Neural cell (in vitro differentiated cells): ENCODE measurements at regions not wholly inside any gene's neighbourhood (a gene's known extent, or its start where the extent isn't known, plus 50 kb on each side); places are given as distances from the start of the nearest gene placed in this dataset.
"Not testable (repeated sequence)": the region's sequence is repeated elsewhere in the genome, so short reads cannot be mapped to it uniquely, and the experiment has no call there.

Experiments used
- H2AFZ ChIP-seq: fragments of 200-600, 300-800 bp; sonication (generic), shearing (Covaris generic); 2 replicates; pipeline ENCODE4 v1.6.0; 2014; ENCODE audit warnings: low read depth, mild to moderate bottlenecking, antibody characterized with exemption, low read length, moderate library complexity
- H3F3A ChIP-seq: fragments of 200-600 bp; shearing (Covaris generic); 2 replicates; pipeline ENCODE4 v1.6.1; 2016; ENCODE audit warnings: mild to moderate bottlenecking, moderate library complexity, mixed read lengths, antibody characterized with exemption, low read length; ENCODE audit not compliant: insufficient read depth, poor library complexity, severe bottlenecking
- H3K27ac ChIP-seq: fragments of 200-600, 300-800 bp; sonication (generic), shearing (Covaris generic); 2 replicates; pipeline ENCODE4 v1.5.1; 2014; ENCODE audit warnings: mild to moderate bottlenecking, low read length, moderate library complexity
- H3K27me3 ChIP-seq: fragments of 300-800, 200-600 bp; sonication (generic), shearing (Covaris generic); 2 replicates; pipeline ENCODE4 v1.6.0; 2014; ENCODE audit warnings: mild to moderate bottlenecking, low read depth, low read length, moderate library complexity; ENCODE audit not compliant: insufficient read depth
- H3K36me3 ChIP-seq: fragments of 300-800, 200-600 bp; sonication (generic), shearing (Covaris generic); 2 replicates; pipeline ENCODE4 v1.5.1; 2014; ENCODE audit warnings: mild to moderate bottlenecking, antibody characterized with exemption, low read length, moderate library complexity; ENCODE audit not compliant: insufficient read depth
- H3K4me2 ChIP-seq: fragments of 300-800, 200-600 bp; sonication (generic), shearing (Covaris generic); 2 replicates; pipeline ENCODE4 v1.6.0; 2014; ENCODE audit warnings: mild to moderate bottlenecking, low read length
- H3K4me3 ChIP-seq: fragments of 300-800, 200-600 bp; sonication (generic), shearing (Covaris generic); 2 replicates; pipeline ENCODE4 v1.5.1; 2014; ENCODE audit warnings: mild to moderate bottlenecking, low read length, moderate library complexity
- H3K79me2 ChIP-seq: fragments of 200-600 bp; shearing (Covaris generic); replicated peaks from 2 replicates; pipeline ENCODE4 v1.6.0; 2014; ENCODE audit warnings: mild to moderate bottlenecking, low read length, moderate library complexity; ENCODE audit not compliant: insufficient read depth
- H3K9ac ChIP-seq: fragments of 300-800, 200-600 bp; sonication (generic), shearing (Covaris generic); 2 replicates; pipeline ENCODE4 v1.6.1; 2016; ENCODE audit warnings: mild to moderate bottlenecking, low read length, mixed read lengths
- H3K9me2 ChIP-seq: fragments of 200-600 bp; shearing (Covaris generic); 2 replicates; pipeline ENCODE4 v1.6.1; 2016; ENCODE audit warnings: mild to moderate bottlenecking, low read length, mixed read lengths; ENCODE audit not compliant: insufficient read depth
- H3K9me3 ChIP-seq: fragments of 200-600, 300-800 bp; sonication (generic), shearing (Covaris generic); 2 replicates; pipeline ENCODE4 v1.6.1; 2016; ENCODE audit warnings: mild to moderate bottlenecking, mixed run types, low read length, moderate library complexity, mixed read lengths
- H4K20me1 ChIP-seq: fragments of 200-600 bp; shearing (Covaris generic); 2 replicates; pipeline ENCODE4 v1.6.1; 2016; ENCODE audit warnings: mild to moderate bottlenecking, mixed run types; ENCODE audit not compliant: insufficient read depth
- CTCF ChIP-seq: fragments of 450-650 bp; IDR thresholded peaks from 2 replicates; pipeline ENCODE4 v1.5.1; 2014; ENCODE audit warnings: antibody characterized with exemption, mild to moderate bottlenecking, moderate library complexity; ENCODE audit not compliant: poor library complexity, severe bottlenecking
- EP300 ChIP-seq: fragments of 450-650 bp; conservative IDR thresholded peaks from 2 replicates; pipeline ENCODE4 v1.6.1; 2014; ENCODE audit warnings: antibody characterized with exemption, mild to moderate bottlenecking, moderate library complexity; ENCODE audit not compliant: poor library complexity, severe bottlenecking
- EZH2 ChIP-seq: fragments of 200-600, 300-800 bp; shearing (Covaris generic), sonication (generic); IDR thresholded peaks from 2 replicates; pipeline ENCODE4 v1.6.1; 2014; ENCODE audit warnings: antibody characterized with exemption, low read length, borderline replicate concordance, mild to moderate bottlenecking; ENCODE audit not compliant: insufficient read depth, poor library complexity, severe bottlenecking
- MXI1 ChIP-seq: fragments of 450-650 bp; conservative IDR thresholded peaks from 2 replicates; pipeline ENCODE4 v1.6.1; 2014; ENCODE audit warnings: antibody characterized with exemption, mild to moderate bottlenecking; ENCODE audit not compliant: poor library complexity, severe bottlenecking
- POLR2AphosphoS5 ChIP-seq: IDR thresholded peaks from 2 replicates; pipeline ENCODE4 v1.6.1; 2012
- RAD21 ChIP-seq: fragments of 450-650 bp; conservative IDR thresholded peaks from 2 replicates; pipeline ENCODE4 v1.6.1; 2014; ENCODE audit warnings: antibody characterized with exemption, mild to moderate bottlenecking, moderate library complexity
- REST ChIP-seq: IDR thresholded peaks from 2 replicates; pipeline ENCODE4 v1.6.1; 2012; ENCODE audit warnings: borderline replicate concordance
- SMC3 ChIP-seq: fragments of 450-650 bp; conservative IDR thresholded peaks from 2 replicates; pipeline ENCODE4 v1.6.1; 2014; ENCODE audit warnings: antibody characterized with exemption, mild to moderate bottlenecking, moderate library complexity; ENCODE audit not compliant: poor library complexity
- TAF1 ChIP-seq: IDR thresholded peaks from 2 replicates; pipeline ENCODE4 v1.6.1; 2012; ENCODE audit warnings: low read depth

GRCh38 chr1:191065771-191066170 is 588.1 kb upstream of the BRINP3 start:
- Histone ChIP-seq H3K4me3 (no peak overlapping the region), H3K79me2 (no peaks in the 10 kb centered on the region), H3K36me3 (no peaks in the 10 kb centered on the region), H3K9me3 (no peaks in the 10 kb centered on the region), H3K9ac (no peak overlapping the region), H3F3A (no peaks in the 10 kb centered on the region), H2AFZ (no peak overlapping the region), H3K27ac (no peak overlapping the region), H3K9me2 (no peaks in the 10 kb centered on the region), H3K27me3 (no peaks in the 10 kb centered on the region), H3K4me2 (no peak overlapping the region), H4K20me1 (no peaks in the 10 kb centered on the region)
- TF ChIP-seq EP300 = peak; percentile 40
- TF ChIP-seq TAF1 = no peak
- no peak for TF ChIP-seq CTCF

- Histone ChIP-seq H3K79me2 (no peaks in the 10 kb centered on the region), H3K9me3 (no peaks in the 10 kb centered on the region), H3K9ac (no peak overlapping the region), H3K4me3 (no peak overlapping the region), H3K27ac (no peak overlapping the region), H3K4me2 (no peak overlapping the region), H3K36me3 (no peaks in the 10 kb centered on the region), H4K20me1 (no peaks in the 10 kb centered on the region), H3K9me2 (no peaks in the 10 kb centered on the region), H3K27me3 (no peaks in the 10 kb centered on the region), H2AFZ (no peak overlapping the region), H3F3A (no peaks in the 10 kb centered on the region)
- TF ChIP-seq RAD21 (no peak), SMC3 (no peak), REST (no peak), CTCF (no peak), POLR2AphosphoS5 (no peak), EZH2 (no peak), TAF1 (no peak), EP300 (no peak), MXI1 (no peak)
Measured at GRCh38 chr1:191074881-191075280, 597.2 kb upstream of the BRINP3 start.

- not testable (repeated sequence) for H4K20me1 ChIP-seq, H3K4me3 ChIP-seq, H3K27me3 ChIP-seq, H3K36me3 ChIP-seq, H3K9ac ChIP-seq, H3K9me2 ChIP-seq, H3K9me3 ChIP-seq, H3F3A ChIP-seq, H3K4me2 ChIP-seq, H2AFZ ChIP-seq, H3K27ac ChIP-seq, H3K79me2 ChIP-seq
Measured at GRCh38 chr1:191083090-191083489, 605.4 kb upstream of the BRINP3 start.
